DND-41 (cell line): ENCODE measurements at regions not wholly inside any gene's neighbourhood (a gene's known extent, or its start where the extent isn't known, plus 50 kb on each side); places are given as distances from the start of the nearest gene placed in this dataset.

Experiments
- ATAC-seq: fragments of 200-7000 bp; cut with Tn5 transposase; 3 replicates; pipeline ENCODE4 v1.9.1; 2021; ENCODE audit warnings: low read depth; ENCODE audit not compliant: insufficient read depth
- DNase-seq: peaks from one replicate; pipeline ENCODE4 v3.0.0-alpha.2; 2020
- H2AFZ ChIP-seq: 2 replicates; pipeline ENCODE4 v1.6.0; 2012; ENCODE audit warnings: low read depth, low read length
- H3K27ac ChIP-seq: 2 replicates; pipeline ENCODE4 v1.5.1; 2012; ENCODE audit warnings: low read length, inconsistent platforms
- H3K27me3 ChIP-seq: fragments of 200-600 bp; sonication (generic); 2 replicates; pipeline ENCODE4 v1.6.0; 2012; ENCODE audit warnings: low read length, mild to moderate bottlenecking, inconsistent platforms; ENCODE audit not compliant: insufficient read depth, poor library complexity
- H3K36me3 ChIP-seq: 2 replicates; pipeline ENCODE4 v1.5.1; 2012; ENCODE audit warnings: low read length, inconsistent platforms; ENCODE audit not compliant: insufficient read depth
- H3K4me1 ChIP-seq: 2 replicates; pipeline ENCODE4 v1.5.1; 2012; ENCODE audit warnings: mild to moderate bottlenecking, low read length; ENCODE audit not compliant: insufficient read depth
- H3K4me2 ChIP-seq: 2 replicates; pipeline ENCODE4 v1.6.0; 2012; ENCODE audit warnings: mild to moderate bottlenecking, moderate library complexity, low read length, inconsistent platforms; ENCODE audit not compliant: insufficient read depth
- H3K4me3 ChIP-seq, 2 experiments: fragments of 200-600 bp in 1 of 2; shearing (Covaris generic) in 1 of 2; 2 replicates each; pipeline ENCODE4 v1.5.1; 2012 to 2016; ENCODE audit warnings: inconsistent platforms in 2 of 2, low read length in 2 of 2, mild to moderate bottlenecking in 2 of 2, low read depth in 1 of 2, moderate library complexity in 1 of 2
- H3K79me2 ChIP-seq: 2 replicates; pipeline ENCODE4 v1.6.0; 2012; ENCODE audit warnings: low read length, inconsistent platforms; ENCODE audit not compliant: insufficient read depth
- H3K9ac ChIP-seq: 2 replicates; pipeline ENCODE4 v1.6.0; 2012; ENCODE audit warnings: low read depth, mild to moderate bottlenecking, inconsistent platforms, low read length, moderate library complexity
- H3K9me3 ChIP-seq: 2 replicates; pipeline ENCODE4 v1.5.1; 2012; ENCODE audit warnings: low read length, moderate library complexity, mild to moderate bottlenecking, inconsistent platforms; ENCODE audit not compliant: insufficient read depth, severe bottlenecking
- H4K20me1 ChIP-seq: 2 replicates; pipeline ENCODE4 v1.6.0; 2012; ENCODE audit warnings: low read length; ENCODE audit not compliant: insufficient read depth
- EZH2 ChIP-seq: IDR thresholded peaks from 3 replicates; pipeline ENCODE4 v1.6.1; 2012; ENCODE audit warnings: borderline replicate concordance, low read depth, mild to moderate bottlenecking, moderate library complexity, low read length, inconsistent platforms; ENCODE audit not compliant: severe bottlenecking
- TF ChIP-seq, protein P1 (sequence below): IDR thresholded peaks from 2 replicates; pipeline ENCODE4 v1.5.1; 2012; ENCODE audit warnings: borderline replicate concordance, low read length, moderate library complexity, mild to moderate bottlenecking; ENCODE audit not compliant: poor library complexity, severe bottlenecking; ENCODE audit errors: extremely low read depth

DNA sequence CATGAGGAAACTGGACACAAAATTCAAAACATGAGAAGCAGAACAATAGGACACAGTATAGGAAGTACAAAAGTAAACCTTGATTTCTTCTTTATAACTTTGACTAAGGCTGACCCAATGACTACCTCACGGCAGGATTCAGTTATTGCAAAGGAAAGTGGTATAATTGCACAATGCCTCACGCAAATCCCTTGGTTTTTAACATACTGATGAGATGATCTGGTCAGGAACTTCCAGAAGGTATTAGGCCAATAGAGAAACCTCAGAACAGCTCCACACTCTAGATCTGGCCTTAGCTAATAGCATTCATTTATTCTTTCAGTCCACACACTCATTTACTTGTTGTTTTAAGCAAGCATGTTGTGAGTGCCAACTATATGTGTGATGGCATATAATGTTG lies 1526.9 kb upstream of the ACVR2A start:
- Histone ChIP-seq H2AFZ (no peak overlapping the region), H3K9me3 (no peaks in the 10 kb centered on the region)

DNA sequence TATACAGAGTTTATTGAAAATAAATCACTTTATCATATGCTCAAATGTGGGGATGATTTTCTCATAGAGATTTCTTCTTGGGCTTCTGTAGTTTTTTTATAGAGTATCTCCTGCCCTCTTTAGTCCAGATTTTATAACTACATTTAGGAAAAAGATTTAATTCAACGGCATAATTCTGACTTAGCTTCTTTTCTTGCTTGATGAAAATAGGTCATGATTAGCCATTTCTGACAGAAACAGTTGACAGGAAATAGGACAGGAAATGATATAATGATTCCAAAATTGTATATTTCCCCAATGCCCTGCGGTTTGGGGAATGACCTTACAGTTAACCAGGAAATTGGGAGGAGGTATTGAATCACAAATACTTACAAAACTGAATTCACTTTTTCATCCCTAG lies 1531.9 kb upstream of the ACVR2A start:
- TF ChIP-seq, protein P1, sequence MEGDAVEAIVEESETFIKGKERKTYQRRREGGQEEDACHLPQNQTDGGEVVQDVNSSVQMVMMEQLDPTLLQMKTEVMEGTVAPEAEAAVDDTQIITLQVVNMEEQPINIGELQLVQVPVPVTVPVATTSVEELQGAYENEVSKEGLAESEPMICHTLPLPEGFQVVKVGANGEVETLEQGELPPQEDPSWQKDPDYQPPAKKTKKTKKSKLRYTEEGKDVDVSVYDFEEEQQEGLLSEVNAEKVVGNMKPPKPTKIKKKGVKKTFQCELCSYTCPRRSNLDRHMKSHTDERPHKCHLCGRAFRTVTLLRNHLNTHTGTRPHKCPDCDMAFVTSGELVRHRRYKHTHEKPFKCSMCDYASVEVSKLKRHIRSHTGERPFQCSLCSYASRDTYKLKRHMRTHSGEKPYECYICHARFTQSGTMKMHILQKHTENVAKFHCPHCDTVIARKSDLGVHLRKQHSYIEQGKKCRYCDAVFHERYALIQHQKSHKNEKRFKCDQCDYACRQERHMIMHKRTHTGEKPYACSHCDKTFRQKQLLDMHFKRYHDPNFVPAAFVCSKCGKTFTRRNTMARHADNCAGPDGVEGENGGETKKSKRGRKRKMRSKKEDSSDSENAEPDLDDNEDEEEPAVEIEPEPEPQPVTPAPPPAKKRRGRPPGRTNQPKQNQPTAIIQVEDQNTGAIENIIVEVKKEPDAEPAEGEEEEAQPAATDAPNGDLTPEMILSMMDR: peak; percentile 41
- no peak for TF ChIP-seq EZH2
- H3K9me3 ChIP-seq: no peaks in the 10 kb centered on the region

More for the DNA sequence above, 1526.9 kb upstream of the ACVR2A start:
- DNase-seq (no peak), ATAC-seq (no peak)
- H3K27ac ChIP-seq: no peak overlapping the region
- no peak for TF ChIP-seq EZH2
- TF ChIP-seq, protein P1: no peak
- no peaks in the 10 kb centered on the region for H3K79me2 ChIP-seq
- no peaks in the 10 kb centered on the region for H3K36me3 ChIP-seq
- no peaks in the 10 kb centered on the region for H3K4me1 ChIP-seq
- no peaks in the 10 kb centered on the region for H4K20me1 ChIP-seq
- no peak overlapping the region for H3K4me2 ChIP-seq
- no peak overlapping the region for H3K4me3 ChIP-seq
- H3K27me3 ChIP-seq: no peaks in the 10 kb centered on the region
- no peak overlapping the region for H3K9ac ChIP-seq

GRCh38 chr2:146305164-146305563 lies 1539.7 kb upstream of the ACVR2A start:
- TF ChIP-seq, protein P1: no peak
- no peak for TF ChIP-seq EZH2
- DNase-seq: no peak
- no peaks in the 10 kb centered on the region for H4K20me1 ChIP-seq
- no peaks in the 10 kb centered on the region for H3K36me3 ChIP-seq
- no peak overlapping the region for H3K4me2 ChIP-seq
- H2AFZ ChIP-seq: no peak overlapping the region
- H3K4me3 ChIP-seq: no peak overlapping the region
- no peak overlapping the region for H3K27ac ChIP-seq
- H3K4me1 ChIP-seq: no peaks in the 10 kb centered on the region
- H3K9me3 ChIP-seq: no peaks in the 10 kb centered on the region
- ATAC-seq: no peak
- H3K27me3 ChIP-seq: no peaks in the 10 kb centered on the region
- H3K79me2 ChIP-seq: no peaks in the 10 kb centered on the region
- no peak overlapping the region for H3K9ac ChIP-seq

More for the DNA sequence above, 1531.9 kb upstream of the ACVR2A start:
- Histone ChIP-seq H3K36me3 (no peaks in the 10 kb centered on the region), H3K79me2 (no peaks in the 10 kb centered on the region), H3K27ac (no peak overlapping the region), H3K27me3 (no peaks in the 10 kb centered on the region), H3K4me1 (no peaks in the 10 kb centered on the region), H3K4me2 (no peak overlapping the region), H3K9ac (no peak overlapping the region), H2AFZ (no peak overlapping the region), H4K20me1 (no peaks in the 10 kb centered on the region), H3K4me3 (no peak overlapping the region)
- ATAC-seq (no peak), DNase-seq (no peak)

DNA sequence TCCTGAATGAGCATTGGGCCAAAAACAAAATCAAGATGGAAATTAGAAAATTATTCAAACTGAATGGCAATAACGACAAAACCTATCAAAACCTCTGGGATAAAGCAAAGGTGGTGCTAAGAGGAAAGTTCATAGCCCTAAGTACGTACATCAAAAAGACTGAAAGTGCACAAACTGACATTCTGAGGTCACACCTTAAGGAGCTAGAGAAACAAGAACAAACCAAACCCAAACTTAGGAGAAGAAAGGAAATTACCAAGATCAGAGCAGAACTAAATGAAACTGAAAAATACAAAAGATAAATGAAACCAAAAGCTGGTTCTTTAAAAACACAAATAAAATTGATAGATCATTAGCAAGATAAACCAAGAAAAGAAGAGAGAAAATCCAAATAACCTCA lies 1543.5 kb upstream of the ACVR2A start:
- no peak for ATAC-seq
- H3K36me3 ChIP-seq: no peaks in the 10 kb centered on the region
- H3K9ac ChIP-seq: no peak overlapping the region

More for the DNA sequence above, 1543.5 kb upstream of the ACVR2A start:
- H3K9me3 ChIP-seq: peaks cover 3% of the 10 kb centered on the region
- no peak overlapping the region for H2AFZ ChIP-seq
- TF ChIP-seq, protein P1: no peak
- no peak for TF ChIP-seq EZH2
- H3K4me3 ChIP-seq: no peak overlapping the region
- H3K79me2 ChIP-seq: no peaks in the 10 kb centered on the region
- DNase-seq: no peak
- no peaks in the 10 kb centered on the region for H3K4me1 ChIP-seq
- no peak overlapping the region for H3K27ac ChIP-seq
- H3K27me3 ChIP-seq: no peaks in the 10 kb centered on the region
- no peaks in the 10 kb centered on the region for H4K20me1 ChIP-seq
- no peak overlapping the region for H3K4me2 ChIP-seq
